Osteoblast (primary cell): ENCODE measurements at regions not wholly inside any gene's neighbourhood (a gene's known extent, or its start where the extent isn't known, plus 50 kb on each side); places are given as distances from the start of the nearest gene placed in this dataset.

ENCODE experiments used
- DNase-seq: peaks from one replicate; pipeline ENCODE4 v3.0.0; 2011; ENCODE audit warnings: low spot score, mixed read lengths; ENCODE audit not compliant: insufficient read length; ENCODE audit errors: missing footprints
- H2AFZ ChIP-seq: 2 replicates; pipeline ENCODE4 v1.6.0; 2011; ENCODE audit warnings: mild to moderate bottlenecking, low read length
- H3K27ac ChIP-seq: 2 replicates; pipeline ENCODE4 v1.5.1; 2011; ENCODE audit warnings: mild to moderate bottlenecking, low read depth, low read length, moderate library complexity
- H3K27me3 ChIP-seq: 2 replicates; pipeline ENCODE4 v1.6.0; 2012; ENCODE audit warnings: mild to moderate bottlenecking, control low read depth, inconsistent platforms, low read length, moderate library complexity; ENCODE audit not compliant: insufficient read depth
- H3K36me3 ChIP-seq: 2 replicates; pipeline ENCODE4 v1.5.1; 2011; ENCODE audit warnings: mild to moderate bottlenecking, low read length, control low read depth, moderate library complexity; ENCODE audit not compliant: insufficient read depth
- H3K4me1 ChIP-seq: 2 replicates; pipeline ENCODE4 v1.5.1; 2011; ENCODE audit warnings: mild to moderate bottlenecking, low read length, control low read depth, moderate library complexity; ENCODE audit not compliant: insufficient read depth
- H3K4me2 ChIP-seq: 2 replicates; pipeline ENCODE4 v1.6.0; 2011; ENCODE audit warnings: mild to moderate bottlenecking, low read length; ENCODE audit not compliant: insufficient read depth
- H3K4me3 ChIP-seq: fragments of 200-600 bp; sonication (generic); 3 replicates; pipeline ENCODE4 v1.5.1; 2012; ENCODE audit warnings: mild to moderate bottlenecking, low read length, inconsistent platforms; ENCODE audit not compliant: insufficient read depth
- H3K79me2 ChIP-seq: 2 replicates; pipeline ENCODE4 v1.6.0; 2012; ENCODE audit warnings: mild to moderate bottlenecking, low read length, control low read depth, inconsistent platforms; ENCODE audit not compliant: insufficient read depth
- H3K9me3 ChIP-seq: 2 replicates; pipeline ENCODE4 v1.5.1; 2011; ENCODE audit warnings: low read depth, low read length, control low read depth
- H4K20me1 ChIP-seq: 2 replicates; pipeline ENCODE4 v1.6.0; 2012; ENCODE audit warnings: mild to moderate bottlenecking, low read length, control low read depth; ENCODE audit not compliant: insufficient read depth
- CTCF ChIP-seq: IDR thresholded peaks from 2 replicates; pipeline ENCODE4 v1.5.1; 2011; ENCODE audit warnings: mild to moderate bottlenecking, low read depth, low read length, moderate library complexity; ENCODE audit errors: extremely low read depth

GRCh38 chr6:72553531-72554511 lies 68.0 kb upstream of the KCNQ5 start:
- H3K27me3 ChIP-seq = no peaks in the 10 kb centered on the region
- H3K4me3 ChIP-seq = peak overlapping the region; percentile 31
- no peaks in the 10 kb centered on the region for H4K20me1 ChIP-seq
- H3K79me2 ChIP-seq = no peaks in the 10 kb centered on the region
- H3K9me3 ChIP-seq = no peaks in the 10 kb centered on the region
- DNase-seq = peak; percentile 30
- H3K4me1 ChIP-seq = peaks cover 37% of the 10 kb centered on the region
- H3K36me3 ChIP-seq = no peaks in the 10 kb centered on the region
- no peak overlapping the region for H2AFZ ChIP-seq
- peak overlapping the region; percentile 72 for H3K4me2 ChIP-seq
- H3K27ac ChIP-seq = peak overlapping the region; percentile 98
- no peak for TF ChIP-seq CTCF

GRCh38 chr6:72554761-72555221 lies 67.1 kb upstream of the KCNQ5 start:
- H3K27ac ChIP-seq = peak overlapping the region; percentile 98

GRCh38 chr6:72559067-72559466 lies 62.8 kb upstream of the KCNQ5 start:
- Histone ChIP-seq H3K79me2 (no peaks in the 10 kb centered on the region), H2AFZ (peak overlapping the region; percentile 37), H3K9me3 (no peaks in the 10 kb centered on the region), H4K20me1 (no peaks in the 10 kb centered on the region), H3K4me2 (no peak overlapping the region), H3K4me1 (peaks cover 26% of the 10 kb centered on the region), H3K27ac (no peak overlapping the region), H3K36me3 (no peaks in the 10 kb centered on the region), H3K4me3 (no peak overlapping the region), H3K27me3 (no peaks in the 10 kb centered on the region)
- TF ChIP-seq CTCF = no peak
- DNase-seq = no peak

More at GRCh38 chr6:72554761-72555221, 67.1 kb upstream of the KCNQ5 start:
- Histone ChIP-seq H3K79me2 (no peaks in the 10 kb centered on the region), H4K20me1 (no peaks in the 10 kb centered on the region), H3K9me3 (no peaks in the 10 kb centered on the region), H3K4me1 (peaks cover 37% of the 10 kb centered on the region), H3K27me3 (no peaks in the 10 kb centered on the region), H2AFZ (peak overlapping the region; percentile 58), H3K36me3 (no peaks in the 10 kb centered on the region), H3K4me3 (peak overlapping the region; percentile 31), H3K4me2 (peak overlapping the region; percentile 72)
- no peak for DNase-seq
- TF ChIP-seq CTCF = no peak

- Histone ChIP-seq H3K79me2 (no peaks in the 10 kb centered on the region), H3K27ac (no peak overlapping the region), H3K4me1 (peaks cover 24% of the 10 kb centered on the region), H4K20me1 (no peaks in the 10 kb centered on the region), H3K4me3 (no peak overlapping the region), H3K27me3 (no peaks in the 10 kb centered on the region), H3K4me2 (no peak overlapping the region), H3K9me3 (no peaks in the 10 kb centered on the region), H3K36me3 (no peaks in the 10 kb centered on the region), H2AFZ (no peak overlapping the region)
- TF ChIP-seq CTCF = no peak
- no peak for DNase-seq
These were observed 62.3 kb upstream of the KCNQ5 start for GRCh38 chr6:72559555-72559954.
